GM12878 (cell line): ENCODE measurements at regions not wholly inside any gene's neighbourhood (a gene's known extent, or its start where the extent isn't known, plus 50 kb on each side); places are given as distances from the start of the nearest gene placed in this dataset.
"Not testable (repeated sequence)": the region's sequence is repeated elsewhere in the genome, so short reads cannot be mapped to it uniquely, and the experiment has no call there.

Experiments
- ATAC-seq: fragments of 200-7000 bp; cut with Tn5 transposase; 3 replicates; pipeline ENCODE4 v1.9.1; 2020; ENCODE audit warnings: mild to moderate bottlenecking, moderate library complexity
- BruUV-seq: library from RNA; stranded (reverse); fragments of 400-500 nt; replicated peaks from 2 replicates; lab custom pipeline; 2021; lab: Mats Ljungman, UMichigan
- CTCF ChIA-PET: fragments of 300-600 bp; sonication (Branson Sonifier 250); formaldehyde crosslinking; extraction: SDS; loops from one replicate; lab custom pipeline; 2021; ENCODE audit warnings: inconsistent platforms; lab: Yijun Ruan, JAX
- POLR2A ChIA-PET: fragments of 350-600 bp; formaldehyde crosslinking; extraction: SDS; loops from one replicate; lab custom pipeline; 2021; ENCODE audit warnings: inconsistent platforms; lab: Charles Lee
- RAD21 ChIA-PET: fragments of 300-600 bp; sonication (Branson Sonifier 250); formaldehyde crosslinking; loops from one replicate; lab custom pipeline; 2023; ENCODE audit warnings: antibody characterized with exemption; ENCODE audit not compliant: unreplicated experiment; lab: Charles Lee
- SMC1A ChIA-PET: fragments of 300-600 bp; sonication (Branson Sonifier 250); formaldehyde crosslinking; loops from one replicate; lab custom pipeline; 2023; ENCODE audit not compliant: unreplicated experiment, uncharacterized antibody; lab: Charles Lee
- DNase-seq: peaks from one replicate; pipeline ENCODE4 v3.0.0-alpha.2; 2011; ENCODE audit warnings: low read depth, low spot score
- FAIRE-seq: peaks from 3 replicates; lab custom pipeline; 2011; peaks lifted over from hg19 to GRCh38; lab: Jason Lieb, UNC
- H2AFZ ChIP-seq: 2 replicates; pipeline ENCODE4 v1.6.0; 2011; ENCODE audit warnings: low read depth, low read length, control low read depth; ENCODE audit not compliant: control insufficient read depth
- H3K27ac ChIP-seq: 2 replicates; pipeline ENCODE4 v1.5.1; 2011; ENCODE audit warnings: control low read depth; ENCODE audit not compliant: control insufficient read depth, insufficient read depth
- H3K27me3 ChIP-seq, 2 experiments: replicated peaks in 1 of 2; 2 replicates each; pipeline versions ENCODE4 v1.6.0 to v1.6.1; 2011; ENCODE audit warnings: low read length in 1 of 2; ENCODE audit not compliant: control insufficient read depth in 2 of 2, insufficient read depth in 2 of 2
- H3K36me3 ChIP-seq, 2 experiments: 2 replicates each; pipeline ENCODE4 v1.5.1; 2011; ENCODE audit warnings: low read length in 1 of 2; ENCODE audit not compliant: control insufficient read depth in 2 of 2, insufficient read depth in 2 of 2
- H3K4me1 ChIP-seq: 2 replicates; pipeline ENCODE4 v1.6.1; 2011; ENCODE audit warnings: mild to moderate bottlenecking, low read length, moderate library complexity, mixed read lengths; ENCODE audit not compliant: control insufficient read depth, insufficient read depth
- H3K4me2 ChIP-seq: 2 replicates; pipeline ENCODE4 v1.6.0; 2011; ENCODE audit warnings: control low read depth; ENCODE audit not compliant: control insufficient read depth, insufficient read depth
- H3K4me3 ChIP-seq: fragments of 200-600 bp; sonication (generic); 2 replicates; pipeline ENCODE4 v1.5.1; 2016
- H3K79me2 ChIP-seq: 2 replicates; pipeline ENCODE4 v1.6.0; 2011; ENCODE audit warnings: low read length; ENCODE audit not compliant: control insufficient read depth, insufficient read depth
- H3K9ac ChIP-seq: 2 replicates; pipeline ENCODE4 v1.8.0; 2011; ENCODE audit warnings: low read length, control low read depth, mixed read lengths; ENCODE audit not compliant: control insufficient read depth, insufficient read depth
- H3K9me3 ChIP-seq: replicated peaks from 3 replicates; pipeline ENCODE4 v1.5.1; 2011; ENCODE audit warnings: mild to moderate bottlenecking, low read length; ENCODE audit not compliant: control insufficient read depth, insufficient read depth
- H4K20me1 ChIP-seq: 2 replicates; pipeline ENCODE4 v1.6.0; 2011; ENCODE audit not compliant: control insufficient read depth, insufficient read depth
- ELK1 ChIP-seq: IDR thresholded peaks from 2 replicates; pipeline ENCODE4 v1.6.1; 2012; ENCODE audit warnings: low read depth, low read length, improper control_type of control experiment
- GABPA ChIP-seq: IDR thresholded peaks from 2 replicates; pipeline ENCODE4 v1.6.1; 2014; ENCODE audit warnings: antibody characterized with exemption, low read depth, mild to moderate bottlenecking, inconsistent platforms
- RFX5 ChIP-seq: IDR thresholded peaks from 2 replicates; pipeline ENCODE4 v1.6.1; 2011; ENCODE audit warnings: low read depth, low read length, improper control_type of control experiment
- whole genome bisulfite sequencing: methylation state at CpG from one replicate; pipeline ENCODE4 v1.1.6; 2016; ENCODE audit warnings: low lambda C conversion rate; ENCODE audit not compliant: insufficient replicate concordance, insufficient coverage; ENCODE audit errors: missing lambda C conversion rate; 5-methylcytosine and 5-hydroxymethylcytosine counted together
- in situ Hi-C: fragments of 300-500 bp; cut with MboI; formaldehyde crosslinking; loops from 9 replicates; pipeline ENCODE4 v1.14.3; 2018; ENCODE audit warnings: mixed read lengths
- intact Hi-C: fragments of 100-400 bp; cut with micrococcal nuclease; formaldehyde crosslinking; loops from one replicate; pipeline ENCODE4 v1.14.2; 2022; ENCODE audit not compliant: unreplicated experiment
- TF ChIP-seq, protein P1 (sequence below): fragments of 450-650 bp; IDR thresholded peaks from 2 replicates; pipeline ENCODE4 v1.6.1; 2017; ENCODE audit warnings: borderline replicate concordance

DNA sequence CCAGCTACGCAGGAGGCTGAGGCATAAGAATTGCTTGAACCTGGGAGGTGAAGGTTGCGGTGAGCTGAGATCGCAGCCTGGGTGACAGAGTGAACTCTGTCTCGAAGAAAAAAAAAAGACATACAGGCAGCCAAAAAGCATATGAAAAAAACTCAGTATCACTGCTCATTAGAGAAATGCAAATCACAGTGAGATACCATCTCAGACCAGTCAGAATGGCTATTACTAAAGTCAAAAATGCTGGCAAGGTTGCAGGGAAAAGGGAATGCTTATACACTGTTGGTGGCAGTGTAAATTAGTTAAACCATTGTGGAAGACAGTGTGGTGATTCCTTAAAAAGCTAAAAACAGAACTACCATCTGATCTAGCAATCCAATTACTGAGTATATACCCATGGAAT, 123.1 kb downstream of the CHIC2 start (continued):
- TF ChIP-seq RFX5 (no peak), GABPA (no peak), ELK1 (no peak)
- TF ChIP-seq, protein P1, sequence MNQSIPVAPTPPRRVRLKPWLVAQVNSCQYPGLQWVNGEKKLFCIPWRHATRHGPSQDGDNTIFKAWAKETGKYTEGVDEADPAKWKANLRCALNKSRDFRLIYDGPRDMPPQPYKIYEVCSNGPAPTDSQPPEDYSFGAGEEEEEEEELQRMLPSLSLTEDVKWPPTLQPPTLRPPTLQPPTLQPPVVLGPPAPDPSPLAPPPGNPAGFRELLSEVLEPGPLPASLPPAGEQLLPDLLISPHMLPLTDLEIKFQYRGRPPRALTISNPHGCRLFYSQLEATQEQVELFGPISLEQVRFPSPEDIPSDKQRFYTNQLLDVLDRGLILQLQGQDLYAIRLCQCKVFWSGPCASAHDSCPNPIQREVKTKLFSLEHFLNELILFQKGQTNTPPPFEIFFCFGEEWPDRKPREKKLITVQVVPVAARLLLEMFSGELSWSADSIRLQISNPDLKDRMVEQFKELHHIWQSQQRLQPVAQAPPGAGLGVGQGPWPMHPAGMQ = no peak

GRCh38 chr4:53939892-53940291, 124.5 kb downstream of the CHIC2 start:
- H4K20me1 ChIP-seq, H3K27me3 ChIP-seq, H3K27ac ChIP-seq, H2AFZ ChIP-seq, intact Hi-C loops, H3K4me3 ChIP-seq, H3K36me3 ChIP-seq, RAD21 ChIA-PET, H3K4me2 ChIP-seq, H3K79me2 ChIP-seq, FAIRE-seq, ATAC-seq, DNase-seq, POLR2A ChIA-PET, H3K4me1 ChIP-seq, SMC1A ChIA-PET, BruUV-seq, H3K9ac ChIP-seq, in situ Hi-C loops, H3K9me3 ChIP-seq: not testable (repeated sequence)
- CTCF ChIA-PET = interaction anchor here (1.5 kb wide), 1 partner anchor 10 kb away, joined by 6 read pairs; no protein-coding TSS in a partner anchor
- 63% methylated on average over 3 of the region's 3 CpGs for WGBS
